ENCODE measurements at regions not wholly inside any gene's neighbourhood (a gene's known extent, or its start where the extent isn't known, plus 50 kb on each side); places are given as distances from the start of the nearest gene placed in this dataset.

- WGBS, 4 donors = 89 to 95% (median 92%) methylated on average over 4 of the region's 4 CpGs
- H3K27me3 ChIP-seq = no peaks in the 10 kb centered on the region
- H3K4me1 ChIP-seq (replicated peaks in 1 of 2) = no peaks in the 10 kb centered on the region
- intact Hi-C loops (cut with DNase I) = no loop called here
- no peak overlapping the region for H3K27ac ChIP-seq
- no peaks in the 10 kb centered on the region for H3K9me3 ChIP-seq (replicated peaks in 1 of 3)
- TF ChIP-seq POLR2A (IDR thresholded peaks at IDR 0.05) (no peak), CTCF (IDR thresholded peaks at IDR 0.05) (no peak)
- no peak for DNase-seq
- no peaks in the 10 kb centered on the region for H3K36me3 ChIP-seq (replicated peaks in 1 of 2)
- no peak overlapping the region for H3K4me3 ChIP-seq
These were observed 246.2 kb upstream of the ID2 start for GRCh38 chr2:8435608-8436007.

- H3K4me3 ChIP-seq = no peak overlapping the region
- WGBS, 4 donors = 95 to 100% (median 98%) methylated on average over 3 of the region's 3 CpGs
- intact Hi-C loops (cut with DNase I) = no loop called here
- TF ChIP-seq CTCF (IDR thresholded peaks at IDR 0.05) (no peak), POLR2A (IDR thresholded peaks at IDR 0.05) (no peak)
- H3K9me3 ChIP-seq (replicated peaks in 1 of 3) = no peaks in the 10 kb centered on the region
- DNase-seq = peak in 2 of 7 donors; percentile 2 to 18
- H3K36me3 ChIP-seq (replicated peaks in 1 of 2) = no peaks in the 10 kb centered on the region
- H3K27me3 ChIP-seq = no peaks in the 10 kb centered on the region
- no peaks in the 10 kb centered on the region for H3K4me1 ChIP-seq (replicated peaks in 1 of 2)
- H3K27ac ChIP-seq = no peak overlapping the region
These were observed 245.3 kb upstream of the ID2 start for GRCh38 chr2:8436585-8436984.

- 80 to 96% (median 94%) methylated on average over 8 to 9 of the region's 9 CpGs for WGBS, 4 donors
These were observed 244.5 kb upstream of the ID2 start for GRCh38 chr2:8437228-8437948.

GRCh38 chr2:8437949-8438400 is 243.9 kb upstream of the ID2 start:
- Histone ChIP-seq H3K36me3 (replicated peaks in 1 of 2) (no peaks in the 10 kb centered on the region), H3K4me3 (no peak overlapping the region), H3K27ac (no peak overlapping the region), H3K9me3 (replicated peaks in 1 of 3) (no peaks in the 10 kb centered on the region), H3K4me1 (replicated peaks in 1 of 2) (peaks cover 0 to 7% of the 10 kb centered on the region in 2 donors), H3K27me3 (no peaks in the 10 kb centered on the region)
- intact Hi-C loops (cut with DNase I) = no loop called here
- peak in 2 of 7 donors; percentile 7 to 30 for DNase-seq
- WGBS, 4 donors = 93 to 98% (median 96%) methylated on average over 4 to 5 of the region's 5 CpGs
- TF ChIP-seq CTCF (IDR thresholded peaks at IDR 0.05) = no peak

More at GRCh38 chr2:8437228-8437948, 244.5 kb upstream of the ID2 start:
- Histone ChIP-seq H3K36me3 (replicated peaks in 1 of 2) (no peaks in the 10 kb centered on the region), H3K4me1 (replicated peaks in 1 of 2) (peaks cover 0 to under 1% of the 10 kb centered on the region in 2 donors), H3K27ac (no peak overlapping the region), H3K27me3 (no peaks in the 10 kb centered on the region), H3K9me3 (replicated peaks in 1 of 3) (no peaks in the 10 kb centered on the region), H3K4me3 (no peak overlapping the region)
- intact Hi-C loops (cut with DNase I) = no loop called here
- DNase-seq = peak in 2 of 7 donors; percentile 7 to 24
- TF ChIP-seq CTCF (IDR thresholded peaks at IDR 0.05) (no peak), POLR2A (IDR thresholded peaks at IDR 0.05) (no peak)

All from adrenal gland (tissue), 9 donors.